LNCaP clone FGC (cell line): ENCODE measurements at regions not wholly inside any gene's neighbourhood (a gene's known extent, or its start where the extent isn't known, plus 50 kb on each side); places are given as distances from the start of the nearest gene placed in this dataset.
"Not testable (repeated sequence)": the region's sequence is repeated elsewhere in the genome, so short reads cannot be mapped to it uniquely, and the experiment has no call there.

Experiments used
- DNase-seq: peaks from one replicate; pipeline ENCODE4 v3.0.0-alpha.2; 2011; ENCODE audit warnings: low read depth
- H3K4me3 ChIP-seq: 2 replicates; pipeline ENCODE4 v1.5.1; 2011; ENCODE audit warnings: mild to moderate bottlenecking, low read depth, low read length, control low read depth
- CTCF ChIP-seq: IDR thresholded peaks from 2 replicates; pipeline ENCODE4 v1.5.1; 2012; ENCODE audit warnings: mild to moderate bottlenecking; ENCODE audit not compliant: control insufficient read depth, insufficient read depth; ENCODE audit errors: extremely low read depth

GRCh38 chr3:19825193-19825592 is 108.8 kb downstream of the EFHB start:
- no peak for DNase-seq
- no peak for TF ChIP-seq CTCF

GRCh38 chr3:19822805-19823204 is 111.2 kb downstream of the EFHB start:
- H3K4me3 ChIP-seq = no peak overlapping the region
- DNase-seq = no peak
- no peak for TF ChIP-seq CTCF

More at GRCh38 chr3:19825193-19825592, 108.8 kb downstream of the EFHB start:
- no peak overlapping the region for H3K4me3 ChIP-seq

GRCh38 chr3:19816631-19817030 is 117.4 kb downstream of the EFHB start:
- H3K4me3 ChIP-seq = no peak overlapping the region
- no peak for DNase-seq
- no peak for TF ChIP-seq CTCF

GRCh38 chr3:19815805-19816204 is 118.2 kb downstream of the EFHB start:
- peak; percentile 15 for DNase-seq
- no peak for TF ChIP-seq CTCF
- no peak overlapping the region for H3K4me3 ChIP-seq

GRCh38 chr3:19813743-19814142 is 120.3 kb downstream of the EFHB start:
- H3K4me3 ChIP-seq, DNase-seq: not testable (repeated sequence)

GRCh38 chr3:19811689-19812088 is 122.3 kb downstream of the EFHB start:
- no peak for DNase-seq
- no peak overlapping the region for H3K4me3 ChIP-seq

GRCh38 chr3:19808834-19809233 is 125.2 kb downstream of the EFHB start:
- DNase-seq = no peak
- TF ChIP-seq CTCF = no peak
- H3K4me3 ChIP-seq = no peak overlapping the region

More at GRCh38 chr3:19811689-19812088, 122.3 kb downstream of the EFHB start:
- TF ChIP-seq CTCF = no peak

GRCh38 chr3:19799887-19800286 is 134.1 kb downstream of the EFHB start:
- no peak for TF ChIP-seq CTCF
- no peak overlapping the region for H3K4me3 ChIP-seq
- no peak for DNase-seq
